Fibroblast of skin of back (primary cell): ENCODE measurements at regions not wholly inside any gene's neighbourhood (a gene's known extent, or its start where the extent isn't known, plus 50 kb on each side); places are given as distances from the start of the nearest gene placed in this dataset.
"Not testable (repeated sequence)": the region's sequence is repeated elsewhere in the genome, so short reads cannot be mapped to it uniquely, and the experiment has no call there.

Experiments
- DNase-seq: peaks from one replicate; pipeline ENCODE4 v3.0.0-alpha.2; 2013

- not testable (repeated sequence) for DNase-seq
Observed at GRCh38 chrX:144202726-144203125, 318.9 kb downstream of the UBE2NL start.

GRCh38 chrX:144208360-144209024, 324.6 kb downstream of the UBE2NL start:
- not testable (repeated sequence) for DNase-seq

GRCh38 chrX:144214651-144215050, 330.8 kb downstream of the UBE2NL start:
- DNase-seq, result no peak

- no peak for DNase-seq
Observed at GRCh38 chrX:144219035-144219434, 335.2 kb downstream of the UBE2NL start.

- not testable (repeated sequence) for DNase-seq
Observed at GRCh38 chrX:144231116-144231785, 347.4 kb downstream of the UBE2NL start.

- DNase-seq, result no peak
Observed at GRCh38 chrX:144253356-144253755, 369.5 kb downstream of the UBE2NL start.

- no peak for DNase-seq
Observed at GRCh38 chrX:144259054-144259453, 375.2 kb downstream of the UBE2NL start.

- DNase-seq, result no peak
Observed at GRCh38 chrX:144265641-144266040, 381.8 kb downstream of the UBE2NL start.

- DNase-seq, result no peak
Observed at GRCh38 chrX:144275367-144275766, 391.5 kb downstream of the UBE2NL start.

GRCh38 chrX:144275843-144276242, 392.0 kb downstream of the UBE2NL start:
- no peak for DNase-seq

- no peak for DNase-seq
Observed at GRCh38 chrX:144293229-144293628, 409.4 kb downstream of the UBE2NL start.

- DNase-seq, result no peak
Observed at GRCh38 chrX:144295921-144296320, 412.1 kb downstream of the UBE2NL start.

GRCh38 chrX:144297221-144297620, 413.4 kb downstream of the UBE2NL start:
- DNase-seq, result no peak

- no peak for DNase-seq
Observed at GRCh38 chrX:144327495-144327894, 443.6 kb downstream of the UBE2NL start.

GRCh38 chrX:144333429-144333828, 449.6 kb downstream of the UBE2NL start:
- DNase-seq, result no peak

- no peak for DNase-seq
Observed at GRCh38 chrX:144334577-144334976, 450.7 kb downstream of the UBE2NL start.

GRCh38 chrX:144335402-144335801, 451.5 kb downstream of the UBE2NL start:
- no peak for DNase-seq

GRCh38 chrX:144379156-144379555, 495.3 kb downstream of the UBE2NL start:
- no peak for DNase-seq

GRCh38 chrX:144388738-144389137, 504.9 kb downstream of the UBE2NL start:
- no peak for DNase-seq
